ENCODE measurements at regions not wholly inside any gene's neighbourhood (a gene's known extent, or its start where the extent isn't known, plus 50 kb on each side); places are given as distances from the start of the nearest gene placed in this dataset.

DNA sequence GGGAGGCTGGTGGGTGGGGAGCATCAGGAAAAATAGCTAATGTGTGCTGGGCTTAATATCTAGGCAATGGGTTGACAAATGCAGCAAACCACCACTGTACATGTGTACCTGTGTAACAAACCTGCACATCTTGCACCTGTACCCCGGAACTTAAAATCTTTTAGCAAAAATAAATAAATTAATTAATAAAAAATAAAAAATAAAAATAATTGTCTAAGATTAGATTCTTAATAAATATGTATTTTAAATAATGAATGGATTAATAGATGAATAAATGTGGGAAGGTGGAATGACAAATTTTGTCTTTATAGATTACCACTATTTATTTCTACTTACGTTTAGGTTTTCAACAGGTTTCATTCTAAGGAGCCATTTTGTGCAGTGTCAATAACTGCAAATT, 563.5 kb upstream of the B3GALT2 start:
- no peak for TF ChIP-seq KDM1A (IDR thresholded peaks at IDR 0.05; ENCODE audit: low read depth)
- no peak for TF ChIP-seq MYC (IDR thresholded peaks at IDR 0.05; ENCODE audit: borderline replicate concordance, low read length)
- TF ChIP-seq RAD21 (conservative IDR thresholded peaks at IDR 0.05 in 1 of 2, IDR thresholded peaks at IDR 0.05 in 1 of 2): no peak
- TF ChIP-seq ZFP36 (IDR thresholded peaks at IDR 0.05; ENCODE audit: borderline replicate concordance, partially characterized antibody): no peak
- no peak for TF ChIP-seq POLR2A (IDR thresholded peaks at IDR 0.05; ENCODE audit: low read length)
- no peak for TF ChIP-seq POLR2AphosphoS2 (conservative IDR thresholded peaks at IDR 0.05; ENCODE audit: low read length)
- TF ChIP-seq EP300 (IDR thresholded peaks at IDR 0.05): no peak
- TF ChIP-seq, protein P1, sequence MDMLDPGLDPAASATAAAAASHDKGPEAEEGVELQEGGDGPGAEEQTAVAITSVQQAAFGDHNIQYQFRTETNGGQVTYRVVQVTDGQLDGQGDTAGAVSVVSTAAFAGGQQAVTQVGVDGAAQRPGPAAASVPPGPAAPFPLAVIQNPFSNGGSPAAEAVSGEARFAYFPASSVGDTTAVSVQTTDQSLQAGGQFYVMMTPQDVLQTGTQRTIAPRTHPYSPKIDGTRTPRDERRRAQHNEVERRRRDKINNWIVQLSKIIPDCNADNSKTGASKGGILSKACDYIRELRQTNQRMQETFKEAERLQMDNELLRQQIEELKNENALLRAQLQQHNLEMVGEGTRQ (IDR thresholded peaks at IDR 0.05): no peak
- TF ChIP-seq, protein P2, sequence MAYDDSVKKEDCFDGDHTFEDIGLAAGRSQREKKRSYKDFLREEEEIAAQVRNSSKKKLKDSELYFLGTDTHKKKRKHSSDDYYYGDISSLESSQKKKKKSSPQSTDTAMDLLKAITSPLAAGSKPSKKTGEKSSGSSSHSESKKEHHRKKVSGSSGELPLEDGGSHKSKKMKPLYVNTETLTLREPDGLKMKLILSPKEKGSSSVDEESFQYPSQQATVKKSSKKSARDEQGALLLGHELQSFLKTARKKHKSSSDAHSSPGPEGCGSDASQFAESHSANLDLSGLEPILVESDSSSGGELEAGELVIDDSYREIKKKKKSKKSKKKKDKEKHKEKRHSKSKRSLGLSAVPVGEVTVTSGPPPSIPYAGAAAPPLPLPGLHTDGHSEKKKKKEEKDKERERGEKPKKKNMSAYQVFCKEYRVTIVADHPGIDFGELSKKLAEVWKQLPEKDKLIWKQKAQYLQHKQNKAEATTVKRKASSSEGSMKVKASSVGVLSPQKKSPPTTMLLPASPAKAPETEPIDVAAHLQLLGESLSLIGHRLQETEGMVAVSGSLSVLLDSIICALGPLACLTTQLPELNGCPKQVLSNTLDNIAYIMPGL (CRISPR knock-in tag; IDR thresholded peaks at IDR 0.05; ENCODE audit: borderline replicate concordance): no peak
- TF ChIP-seq, protein P3, sequence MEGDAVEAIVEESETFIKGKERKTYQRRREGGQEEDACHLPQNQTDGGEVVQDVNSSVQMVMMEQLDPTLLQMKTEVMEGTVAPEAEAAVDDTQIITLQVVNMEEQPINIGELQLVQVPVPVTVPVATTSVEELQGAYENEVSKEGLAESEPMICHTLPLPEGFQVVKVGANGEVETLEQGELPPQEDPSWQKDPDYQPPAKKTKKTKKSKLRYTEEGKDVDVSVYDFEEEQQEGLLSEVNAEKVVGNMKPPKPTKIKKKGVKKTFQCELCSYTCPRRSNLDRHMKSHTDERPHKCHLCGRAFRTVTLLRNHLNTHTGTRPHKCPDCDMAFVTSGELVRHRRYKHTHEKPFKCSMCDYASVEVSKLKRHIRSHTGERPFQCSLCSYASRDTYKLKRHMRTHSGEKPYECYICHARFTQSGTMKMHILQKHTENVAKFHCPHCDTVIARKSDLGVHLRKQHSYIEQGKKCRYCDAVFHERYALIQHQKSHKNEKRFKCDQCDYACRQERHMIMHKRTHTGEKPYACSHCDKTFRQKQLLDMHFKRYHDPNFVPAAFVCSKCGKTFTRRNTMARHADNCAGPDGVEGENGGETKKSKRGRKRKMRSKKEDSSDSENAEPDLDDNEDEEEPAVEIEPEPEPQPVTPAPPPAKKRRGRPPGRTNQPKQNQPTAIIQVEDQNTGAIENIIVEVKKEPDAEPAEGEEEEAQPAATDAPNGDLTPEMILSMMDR (IDR thresholded peaks at IDR 0.05): no peak
- TF ChIP-seq ZC3H11A (IDR thresholded peaks at IDR 0.05): no peak

Measured in A549 (cell line).